ENCODE measurements at regions not wholly inside any gene's neighbourhood (a gene's known extent, or its start where the extent isn't known, plus 50 kb on each side); places are given as distances from the start of the nearest gene placed in this dataset.

GRCh38 chr14:28157289-28157869, 609.2 kb upstream of the FOXG1 start:
- TF ChIP-seq CTCF (IDR thresholded peaks at IDR 0.05; ENCODE audit: borderline replicate concordance, extremely low read depth, low read length, poor library complexity, severe bottlenecking) (no peak), EZH2 (IDR thresholded peaks at IDR 0.05; ENCODE audit: borderline replicate concordance, low read depth, low read length, severe bottlenecking) (no peak)
